ENCODE measurements at regions not wholly inside any gene's neighbourhood (a gene's known extent, or its start where the extent isn't known, plus 50 kb on each side); places are given as distances from the start of the nearest gene placed in this dataset.

- H3K9me3 ChIP-seq = no peaks in the 10 kb centered on the region
- ChIA-PET POLR2A (interaction anchor here (0.5 kb wide), 1 partner anchor 36 kb away, joined by 3 read pairs; no protein-coding TSS in a partner anchor), CTCF (no interaction called here)
- TF ChIP-seq RCOR1 (IDR thresholded peaks at IDR 0.05; ENCODE audit: low read depth, low read length) (no peak), CHD2 (IDR thresholded peaks at IDR 0.05; ENCODE audit: low read length, partially characterized antibody) (no peak), NFE2L2 (conservative IDR thresholded peaks at IDR 0.05; ENCODE audit: low read length) (no peak), JUN (IDR thresholded peaks at IDR 0.05) (no peak), RFX5 (IDR thresholded peaks at IDR 0.05) (no peak)
- no peak overlapping the region for H3K4me2 ChIP-seq
- WGBS (ENCODE audit: missing lambda C conversion rate) = 59% methylated on average over 7 of the region's 7 CpGs
- FAIRE-seq (no peak), DNase-seq (ENCODE audit: low read depth in 1 of 2, low spot score in 1 of 2) (no peak), ATAC-seq (no peak)
- no peaks in the 10 kb centered on the region for H3K4me1 ChIP-seq
- H3K27ac ChIP-seq = no peak overlapping the region
- no peak overlapping the region for H3K4me3 ChIP-seq
Measured at GRCh38 chr10:117677239-117677638, 134.7 kb downstream of the EMX2 start.

GRCh38 chr10:117677890-117678500, 135.4 kb downstream of the EMX2 start:
- no peak for DNase-seq (ENCODE audit: low read depth in 1 of 2, low spot score in 1 of 2)
- H3K4me3 ChIP-seq = no peak overlapping the region
- CTCF ChIA-PET = no interaction called here
- POLR2A ChIA-PET = no interaction called here
- H3K9me3 ChIP-seq = no peaks in the 10 kb centered on the region
- no peak overlapping the region for H3K4me2 ChIP-seq
- TF ChIP-seq NFE2L2 (conservative IDR thresholded peaks at IDR 0.05; ENCODE audit: low read length) = no peak
- TF ChIP-seq CBX8 (IDR thresholded peaks at IDR 0.05) = no peak
- no peak for TF ChIP-seq CHD2 (IDR thresholded peaks at IDR 0.05; ENCODE audit: low read length, partially characterized antibody)
- TF ChIP-seq KDM1A (IDR thresholded peaks at IDR 0.05; ENCODE audit: low read depth) = no peak
- no peak for TF ChIP-seq KDM5A (IDR thresholded peaks at IDR 0.05)
- TF ChIP-seq SMC3 (IDR thresholded peaks at IDR 0.05) = no peak
- TF ChIP-seq ZNF302 (CRISPR knock-in tag; IDR thresholded peaks at IDR 0.05) = no peak
- no peak for TF ChIP-seq NR3C1 (IDR thresholded peaks at IDR 0.05)
- no peak for TF ChIP-seq RNF2 (IDR thresholded peaks at IDR 0.05; ENCODE audit: borderline replicate concordance, low read depth)
- TF ChIP-seq RCOR1 (IDR thresholded peaks at IDR 0.05; ENCODE audit: low read depth, low read length) = no peak
- TF ChIP-seq TFCP2L1 (CRISPR knock-in tag; IDR thresholded peaks at IDR 0.05) = no peak
- TF ChIP-seq, protein P1, sequence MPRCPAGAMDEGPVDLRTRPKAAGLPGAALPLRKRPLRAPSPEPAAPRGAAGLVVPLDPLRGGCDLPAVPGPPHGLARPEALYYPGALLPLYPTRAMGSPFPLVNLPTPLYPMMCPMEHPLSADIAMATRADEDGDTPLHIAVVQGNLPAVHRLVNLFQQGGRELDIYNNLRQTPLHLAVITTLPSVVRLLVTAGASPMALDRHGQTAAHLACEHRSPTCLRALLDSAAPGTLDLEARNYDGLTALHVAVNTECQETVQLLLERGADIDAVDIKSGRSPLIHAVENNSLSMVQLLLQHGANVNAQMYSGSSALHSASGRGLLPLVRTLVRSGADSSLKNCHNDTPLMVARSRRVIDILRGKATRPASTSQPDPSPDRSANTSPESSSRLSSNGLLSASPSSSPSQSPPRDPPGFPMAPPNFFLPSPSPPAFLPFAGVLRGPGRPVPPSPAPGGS (IDR thresholded peaks at IDR 0.05) = no peak
- TF ChIP-seq, protein P2, sequence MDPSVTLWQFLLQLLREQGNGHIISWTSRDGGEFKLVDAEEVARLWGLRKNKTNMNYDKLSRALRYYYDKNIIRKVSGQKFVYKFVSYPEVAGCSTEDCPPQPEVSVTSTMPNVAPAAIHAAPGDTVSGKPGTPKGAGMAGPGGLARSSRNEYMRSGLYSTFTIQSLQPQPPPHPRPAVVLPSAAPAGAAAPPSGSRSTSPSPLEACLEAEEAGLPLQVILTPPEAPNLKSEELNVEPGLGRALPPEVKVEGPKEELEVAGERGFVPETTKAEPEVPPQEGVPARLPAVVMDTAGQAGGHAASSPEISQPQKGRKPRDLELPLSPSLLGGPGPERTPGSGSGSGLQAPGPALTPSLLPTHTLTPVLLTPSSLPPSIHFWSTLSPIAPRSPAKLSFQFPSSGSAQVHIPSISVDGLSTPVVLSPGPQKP (IDR thresholded peaks at IDR 0.05; ENCODE audit: low read depth, low read length) = no peak
- TF ChIP-seq GATA3 (IDR thresholded peaks at IDR 0.05; ENCODE audit: borderline replicate concordance) = no peak
- no peak for TF ChIP-seq RAD21 (conservative IDR thresholded peaks at IDR 0.05 in 1 of 2, IDR thresholded peaks at IDR 0.05 in 1 of 2)
- TF ChIP-seq, protein P3, sequence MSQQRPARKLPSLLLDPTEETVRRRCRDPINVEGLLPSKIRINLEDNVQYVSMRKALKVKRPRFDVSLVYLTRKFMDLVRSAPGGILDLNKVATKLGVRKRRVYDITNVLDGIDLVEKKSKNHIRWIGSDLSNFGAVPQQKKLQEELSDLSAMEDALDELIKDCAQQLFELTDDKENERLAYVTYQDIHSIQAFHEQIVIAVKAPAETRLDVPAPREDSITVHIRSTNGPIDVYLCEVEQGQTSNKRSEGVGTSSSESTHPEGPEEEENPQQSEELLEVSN (IDR thresholded peaks at IDR 0.05; ENCODE audit: borderline replicate concordance, low read depth) = no peak
- no peak for TF ChIP-seq CBX2 (IDR thresholded peaks at IDR 0.05; ENCODE audit: borderline replicate concordance, low read depth)
- TF ChIP-seq PHF8 (IDR thresholded peaks at IDR 0.05; ENCODE audit: borderline replicate concordance, low read depth) = no peak
- TF ChIP-seq EHMT2 (IDR thresholded peaks at IDR 0.05; ENCODE audit: low read depth) = no peak
- no peaks in the 10 kb centered on the region for H3K4me1 ChIP-seq
- ATAC-seq = peak; percentile 30 to 38; a peak in 2 of 6 replicates
- H3K27ac ChIP-seq = no peak overlapping the region
- WGBS (ENCODE audit: missing lambda C conversion rate) = 79% methylated on average over 6 of the region's 6 CpGs
- no peak for FAIRE-seq

GRCh38 chr10:117680601-117681000, 138.1 kb downstream of the EMX2 start:
- CTCF ChIA-PET = no interaction called here
- FAIRE-seq (no peak), ATAC-seq (no peak; a peak in 1 of 6 replicates), DNase-seq (ENCODE audit: low read depth in 1 of 2, low spot score in 1 of 2) (no peak)
- no peak overlapping the region for H3K27ac ChIP-seq
- no peak overlapping the region for H3K4me3 ChIP-seq
- peaks cover 7% of the 10 kb centered on the region; the same call in 1 of the 3 replicates for H3K4me1 ChIP-seq
- TF ChIP-seq HMGXB4 (CRISPR knock-in tag; IDR thresholded peaks at IDR 0.05; ENCODE audit: borderline replicate concordance) = no peak
- no peak for TF ChIP-seq CHD4 (IDR thresholded peaks at IDR 0.05; ENCODE audit: borderline replicate concordance)
- no peak for TF ChIP-seq MAFK (IDR thresholded peaks at IDR 0.05; ENCODE audit: partially characterized antibody)
- no peak for TF ChIP-seq JUNB (IDR thresholded peaks at IDR 0.05)
- no peak for TF ChIP-seq PBX3 (IDR thresholded peaks at IDR 0.05)
- TF ChIP-seq FOXS1 (CRISPR knock-in tag; IDR thresholded peaks at IDR 0.05) = no peak
- POLR2A ChIA-PET = no interaction called here
- no peak overlapping the region for H3K4me2 ChIP-seq
- 55% methylated on average over 2 of the region's 2 CpGs for WGBS (ENCODE audit: missing lambda C conversion rate)
- H3K9me3 ChIP-seq = no peaks in the 10 kb centered on the region

Measured in A549 (cell line).